ENCODE measurements at regions not wholly inside any gene's neighbourhood (a gene's known extent, or its start where the extent isn't known, plus 50 kb on each side); places are given as distances from the start of the nearest gene placed in this dataset.

DNA sequence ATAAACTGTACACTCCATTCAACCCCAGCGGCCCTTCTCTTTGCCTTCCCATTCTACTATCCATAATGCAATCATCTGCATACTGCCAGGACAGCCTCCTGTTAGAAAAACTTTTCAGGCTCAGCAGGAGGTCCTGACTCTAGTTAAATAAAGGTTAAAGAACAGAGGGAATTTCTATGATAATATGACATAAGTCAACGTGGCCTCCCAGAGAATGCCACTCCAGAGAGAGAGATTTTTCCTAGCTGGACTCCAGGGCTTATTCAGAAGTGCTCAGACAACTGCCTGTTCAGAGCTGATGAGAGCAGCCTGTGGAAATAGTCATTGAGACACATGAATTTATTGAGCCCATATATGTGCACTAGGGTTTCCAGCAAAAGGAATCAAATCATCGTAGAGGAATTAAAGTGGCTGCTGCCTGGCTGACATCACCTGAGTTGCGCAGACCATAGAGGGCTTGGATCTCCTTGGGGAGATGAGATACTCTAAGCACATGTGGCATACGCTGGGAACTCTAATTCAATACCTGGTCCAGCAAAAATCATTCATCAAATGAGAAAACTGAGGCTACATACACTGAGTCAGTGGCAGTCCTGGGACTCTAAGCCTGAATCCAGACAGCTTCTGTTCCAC is 736.2 kb downstream of the PTPRU start:
- TF ChIP-seq, protein P1, sequence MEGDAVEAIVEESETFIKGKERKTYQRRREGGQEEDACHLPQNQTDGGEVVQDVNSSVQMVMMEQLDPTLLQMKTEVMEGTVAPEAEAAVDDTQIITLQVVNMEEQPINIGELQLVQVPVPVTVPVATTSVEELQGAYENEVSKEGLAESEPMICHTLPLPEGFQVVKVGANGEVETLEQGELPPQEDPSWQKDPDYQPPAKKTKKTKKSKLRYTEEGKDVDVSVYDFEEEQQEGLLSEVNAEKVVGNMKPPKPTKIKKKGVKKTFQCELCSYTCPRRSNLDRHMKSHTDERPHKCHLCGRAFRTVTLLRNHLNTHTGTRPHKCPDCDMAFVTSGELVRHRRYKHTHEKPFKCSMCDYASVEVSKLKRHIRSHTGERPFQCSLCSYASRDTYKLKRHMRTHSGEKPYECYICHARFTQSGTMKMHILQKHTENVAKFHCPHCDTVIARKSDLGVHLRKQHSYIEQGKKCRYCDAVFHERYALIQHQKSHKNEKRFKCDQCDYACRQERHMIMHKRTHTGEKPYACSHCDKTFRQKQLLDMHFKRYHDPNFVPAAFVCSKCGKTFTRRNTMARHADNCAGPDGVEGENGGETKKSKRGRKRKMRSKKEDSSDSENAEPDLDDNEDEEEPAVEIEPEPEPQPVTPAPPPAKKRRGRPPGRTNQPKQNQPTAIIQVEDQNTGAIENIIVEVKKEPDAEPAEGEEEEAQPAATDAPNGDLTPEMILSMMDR (IDR thresholded peaks at IDR 0.05 in 8 of 11, conservative IDR thresholded peaks at IDR 0.05 in 3 of 11), result no peak
- TF ChIP-seq POLR2AphosphoS5 (IDR thresholded peaks at IDR 0.05), result no peak

Data from spleen (tissue), 7 donors.